Thyroid gland (tissue), 4 donors: ENCODE measurements at regions not wholly inside any gene's neighbourhood (a gene's known extent, or its start where the extent isn't known, plus 50 kb on each side); places are given as distances from the start of the nearest gene placed in this dataset.
A peak's percentile ranks its signal among the peaks of the same experiment; 100 is the strongest.

Source experiments
- DNase-seq, 2 donors: peaks; one replicate each; pipeline ENCODE4 v3.0.0-alpha.2; 2019
- H3K27ac ChIP-seq, 3 donors: fragments of 200-600 bp; sonication (generic); 1 replicate in 2 of 3; 2 replicates in 1 of 3; pipeline ENCODE4 v1.5.1; 2016 to 2019; ENCODE audit warnings: mild to moderate bottlenecking in 1 of 3, moderate library complexity in 1 of 3
- H3K27me3 ChIP-seq: fragments of 200-600 bp; sonication (generic); one replicate; pipeline ENCODE4 v1.5.1; 2019
- H3K36me3 ChIP-seq, 2 donors: fragments of 200-600 bp; sonication (generic); one replicate each; pipeline ENCODE4 v1.5.1; 2016 to 2019
- H3K4me1 ChIP-seq, 2 donors: fragments of 200-600 bp; sonication (generic); one replicate each; pipeline ENCODE4 v1.5.1; 2017 to 2019
- H3K4me3 ChIP-seq, 3 donors: fragments of 200-600 bp; sonication (generic); replicated peaks in 1 of 3; 1 replicate in 2 of 3; 2 replicates in 1 of 3; pipeline ENCODE4 v1.5.1; 2016; ENCODE audit warnings: mild to moderate bottlenecking in 1 of 3
- H3K9me3 ChIP-seq: fragments of 200-600 bp; sonication (generic); one replicate; pipeline ENCODE4 v1.5.1; 2017
- CTCF ChIP-seq, 6 experiments: fragments of 200-600 bp in 3 of 6; fragments of 450-650 bp in 3 of 6; sonication (generic) in 3 of 6; IDR thresholded peaks; one replicate each; pipeline ENCODE4 v1.5.1; 2016 to 2019; ENCODE audit warnings: antibody characterized with exemption in 6 of 6, mild to moderate bottlenecking in 2 of 6, inconsistent platforms in 1 of 6, moderate library complexity in 1 of 6
- POLR2A ChIP-seq, 2 donors: fragments of 450-650 bp; IDR thresholded peaks; one replicate each; pipeline ENCODE4 v1.6.1; 2017; ENCODE audit warnings: antibody characterized with exemption in 2 of 2, mild to moderate bottlenecking in 2 of 2, moderate library complexity in 1 of 2
- WGBS, 2 donors: methylation state at CpG; one replicate each; pipeline ENCODE4 v1.1.5; 2017; 5-methylcytosine and 5-hydroxymethylcytosine counted together
- intact Hi-C: fragments of 100-400 bp; cut with DNase I; formaldehyde crosslinking; loops from one replicate; pipeline ENCODE4 v1.15.1; 2023

DNA sequence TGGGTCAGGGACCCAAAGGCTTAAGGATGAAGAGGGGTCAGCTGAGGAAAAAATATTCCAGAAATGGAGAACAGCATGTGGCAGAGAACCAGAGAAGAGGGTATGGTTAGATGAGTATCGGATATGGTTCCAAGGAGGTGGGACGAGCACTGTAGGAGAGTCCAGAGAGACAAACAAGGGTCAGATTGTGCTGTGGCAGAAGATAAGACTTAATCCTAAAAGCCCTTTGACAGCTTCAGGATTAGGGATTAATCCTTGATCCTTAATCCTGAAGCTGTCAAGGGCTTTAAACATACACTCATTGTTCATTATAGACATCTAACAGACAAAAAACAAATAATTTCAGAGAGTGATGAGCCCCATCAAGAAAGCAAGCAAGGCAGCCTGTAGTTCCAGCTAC is 124.0 kb downstream of the SPTSSA start:
- Histone ChIP-seq H3K9me3 (no peaks in the 10 kb centered on the region), H3K27ac (no peak overlapping the region)
- 78 to 88% methylated on average over 2 of the region's 2 CpGs for WGBS, 2 donors

DNA sequence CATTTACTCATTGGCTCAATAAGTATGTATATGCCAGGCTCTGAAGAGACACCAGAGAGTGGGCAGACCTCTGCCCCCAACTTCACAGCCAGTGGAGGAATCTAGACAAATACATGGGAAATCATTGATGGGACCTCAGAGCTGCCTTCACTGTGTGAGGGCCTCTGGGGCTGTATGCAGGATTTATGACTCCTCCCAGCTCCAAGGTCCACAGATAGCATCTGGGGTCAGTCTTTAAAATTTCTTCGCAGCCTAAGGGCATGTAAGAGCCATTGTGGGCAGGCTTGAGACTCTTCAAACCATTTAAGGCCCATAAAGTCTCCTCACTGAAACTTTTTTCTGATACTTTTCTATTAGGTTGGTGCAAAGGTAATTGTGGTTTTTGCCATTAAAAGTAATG is 125.5 kb downstream of the SPTSSA start:
- no peak for DNase-seq
- H3K9me3 ChIP-seq, result no peaks in the 10 kb centered on the region
- no peaks in the 10 kb centered on the region for H3K36me3 ChIP-seq
- intact Hi-C loops, result no loop called here
- H3K4me3 ChIP-seq, result no peak overlapping the region
- H3K27ac ChIP-seq, result no peak overlapping the region
- 75 to 83% methylated on average over 1 of the region's 1 CpG for WGBS, 2 donors
- no peaks in the 10 kb centered on the region for H3K27me3 ChIP-seq
- H3K4me1 ChIP-seq, result peaks cover 0 to 5% of the 10 kb centered on the region in 2 donors
- TF ChIP-seq POLR2A (IDR thresholded peaks at IDR 0.05) (no peak), CTCF (IDR thresholded peaks at IDR 0.05) (no peak)

More for the DNA sequence above, 124.0 kb downstream of the SPTSSA start:
- no peaks in the 10 kb centered on the region for H3K36me3 ChIP-seq
- intact Hi-C loops, result no loop called here
- TF ChIP-seq POLR2A (IDR thresholded peaks at IDR 0.05) (no peak), CTCF (IDR thresholded peaks at IDR 0.05) (no peak)
- no peaks in the 10 kb centered on the region for H3K27me3 ChIP-seq
- DNase-seq, result no peak
- no peak overlapping the region for H3K4me3 ChIP-seq
- no peaks in the 10 kb centered on the region for H3K4me1 ChIP-seq

DNA sequence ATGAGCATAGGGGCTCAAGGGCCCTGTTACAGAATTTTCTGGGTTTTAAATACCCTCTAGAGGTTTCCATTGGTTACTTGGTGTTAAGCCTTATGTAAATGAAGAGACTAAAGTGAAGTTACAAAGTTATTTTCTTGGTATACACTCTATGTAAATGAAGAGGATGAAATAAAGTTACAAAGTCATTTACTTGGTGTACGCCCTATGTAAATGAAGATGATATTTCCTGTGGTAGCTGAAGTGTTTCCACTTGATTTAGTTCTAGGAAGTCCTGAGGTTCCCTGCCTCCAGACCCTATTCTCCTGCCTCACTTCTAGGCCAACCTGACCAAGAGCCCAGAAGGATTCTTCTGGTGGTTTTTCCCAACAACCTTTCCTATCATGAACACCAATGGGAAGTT is 126.1 kb downstream of the SPTSSA start:
- H3K4me3 ChIP-seq, result no peak overlapping the region
- no peaks in the 10 kb centered on the region for H3K9me3 ChIP-seq
- H3K27ac ChIP-seq, result no peak overlapping the region
- no peaks in the 10 kb centered on the region for H3K27me3 ChIP-seq
- peaks cover 0 to 6% of the 10 kb centered on the region in 2 donors for H3K4me1 ChIP-seq
- intact Hi-C loops, result no loop called here
- TF ChIP-seq CTCF (IDR thresholded peaks at IDR 0.05) (no peak), POLR2A (IDR thresholded peaks at IDR 0.05) (no peak)
- no peak for DNase-seq
- 90 to 94% methylated on average over 1 of the region's 1 CpG for WGBS, 2 donors
- no peaks in the 10 kb centered on the region for H3K36me3 ChIP-seq

DNA sequence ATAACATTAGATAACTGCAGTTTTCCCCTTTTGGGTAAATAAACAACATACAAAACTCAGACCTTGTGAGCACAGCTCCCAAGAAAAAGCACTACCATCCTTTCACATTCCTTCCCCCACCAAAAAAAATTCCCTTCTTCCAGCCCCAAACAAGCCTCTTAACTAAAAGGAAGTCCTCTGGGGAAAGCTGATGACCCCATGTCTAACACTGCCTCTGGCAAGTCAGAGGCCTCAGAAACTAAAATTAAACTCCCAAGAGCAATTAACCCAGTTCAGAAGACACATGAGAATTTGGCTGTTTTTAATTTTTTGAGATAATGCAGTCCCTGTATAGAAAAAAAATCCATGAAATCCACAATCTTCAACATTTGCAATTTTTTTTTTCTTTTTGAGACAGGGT is 127.7 kb downstream of the SPTSSA start:
- no peak for DNase-seq
- Histone ChIP-seq H3K4me3 (no peak overlapping the region), H3K9me3 (no peaks in the 10 kb centered on the region), H3K27me3 (no peaks in the 10 kb centered on the region), H3K36me3 (no peaks in the 10 kb centered on the region), H3K27ac (no peak overlapping the region), H3K4me1 (peaks cover 0 to 6% of the 10 kb centered on the region in 2 donors)
- TF ChIP-seq CTCF (IDR thresholded peaks at IDR 0.05) (no peak), POLR2A (IDR thresholded peaks at IDR 0.05) (no peak)
- intact Hi-C loops, result no loop called here

DNA sequence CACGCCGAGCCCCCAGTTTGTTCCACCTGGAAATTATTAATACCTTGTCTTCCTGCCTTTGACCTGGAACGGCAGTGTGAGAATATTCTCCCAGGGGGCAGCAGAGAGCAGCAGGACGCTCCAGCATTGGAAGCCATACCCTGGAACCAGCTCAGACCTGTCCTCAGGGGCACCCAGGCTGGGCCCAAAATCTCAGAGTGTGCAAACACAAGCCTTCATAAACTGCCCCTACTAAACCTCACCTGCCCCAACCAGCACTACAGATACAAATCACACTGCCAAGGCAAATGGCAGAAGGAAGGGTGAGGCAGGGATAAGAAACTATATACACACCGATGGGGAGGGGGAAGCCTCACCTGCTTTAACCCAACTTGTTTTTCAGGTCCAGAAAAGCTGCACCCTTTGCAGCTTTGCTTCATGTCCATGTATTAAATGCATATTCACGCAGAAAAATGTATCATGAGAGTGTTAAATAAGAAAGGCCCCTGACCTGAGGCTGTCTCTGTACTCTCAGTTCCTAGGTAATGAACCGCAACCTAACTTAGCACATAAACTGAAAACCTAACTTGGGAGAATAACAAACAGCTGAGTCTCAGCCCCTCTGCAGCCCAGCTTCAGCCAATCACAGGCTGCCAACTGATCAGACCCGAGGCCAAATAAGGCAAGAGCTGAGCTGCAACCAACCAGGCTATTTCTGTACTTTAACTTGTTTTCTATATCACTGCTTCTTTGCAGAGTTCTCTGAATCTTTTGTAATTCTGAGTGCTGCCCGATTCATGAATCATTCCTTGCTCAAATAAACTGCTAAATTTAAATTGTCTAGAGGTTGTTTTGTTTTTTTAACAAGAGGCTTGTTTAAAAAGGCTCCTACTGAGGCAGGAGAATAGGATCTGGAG is 130.1 kb downstream of the SPTSSA start:
- Histone ChIP-seq H3K27me3 (no peaks in the 10 kb centered on the region), H3K36me3 (no peaks in the 10 kb centered on the region), H3K4me3 (no peak overlapping the region), H3K27ac (no peak overlapping the region), H3K4me1 (peaks cover 0 to 6% of the 10 kb centered on the region in 2 donors), H3K9me3 (no peaks in the 10 kb centered on the region)
- TF ChIP-seq POLR2A (IDR thresholded peaks at IDR 0.05), result no peak
- TF ChIP-seq CTCF (IDR thresholded peaks at IDR 0.05), result peak; percentile 55 to 84 (median 68)
- 54 to 63% methylated on average over 9 of the region's 9 CpGs for WGBS, 2 donors
- peak; percentile 58 to 76 for DNase-seq
- intact Hi-C loops, result no loop called here
